GM12892 (cell line): ENCODE measurements at regions not wholly inside any gene's neighbourhood (a gene's known extent, or its start where the extent isn't known, plus 50 kb on each side); places are given as distances from the start of the nearest gene placed in this dataset.

Experiments
- DNase-seq: peaks from one replicate; pipeline ENCODE4 v3.0.0; 2011; ENCODE audit not compliant: insufficient read length
- FAIRE-seq: peaks from 2 replicates; lab custom pipeline; 2011; peaks lifted over from hg19 to GRCh38; lab: Jason Lieb, UNC
- POLR2A ChIP-seq: IDR thresholded peaks from 2 replicates; pipeline ENCODE4 v1.6.1; 2011; ENCODE audit warnings: low read depth, low read length, control low read depth
- POLR2AphosphoS5 ChIP-seq: IDR thresholded peaks from 2 replicates; pipeline ENCODE4 v1.6.1; 2011; ENCODE audit warnings: low read depth, low read length, control low read depth
- TAF1 ChIP-seq: IDR thresholded peaks from 2 replicates; pipeline ENCODE4 v1.6.1; 2011; ENCODE audit warnings: low read depth, mild to moderate bottlenecking, control low read depth, low read length, borderline replicate concordance

DNA sequence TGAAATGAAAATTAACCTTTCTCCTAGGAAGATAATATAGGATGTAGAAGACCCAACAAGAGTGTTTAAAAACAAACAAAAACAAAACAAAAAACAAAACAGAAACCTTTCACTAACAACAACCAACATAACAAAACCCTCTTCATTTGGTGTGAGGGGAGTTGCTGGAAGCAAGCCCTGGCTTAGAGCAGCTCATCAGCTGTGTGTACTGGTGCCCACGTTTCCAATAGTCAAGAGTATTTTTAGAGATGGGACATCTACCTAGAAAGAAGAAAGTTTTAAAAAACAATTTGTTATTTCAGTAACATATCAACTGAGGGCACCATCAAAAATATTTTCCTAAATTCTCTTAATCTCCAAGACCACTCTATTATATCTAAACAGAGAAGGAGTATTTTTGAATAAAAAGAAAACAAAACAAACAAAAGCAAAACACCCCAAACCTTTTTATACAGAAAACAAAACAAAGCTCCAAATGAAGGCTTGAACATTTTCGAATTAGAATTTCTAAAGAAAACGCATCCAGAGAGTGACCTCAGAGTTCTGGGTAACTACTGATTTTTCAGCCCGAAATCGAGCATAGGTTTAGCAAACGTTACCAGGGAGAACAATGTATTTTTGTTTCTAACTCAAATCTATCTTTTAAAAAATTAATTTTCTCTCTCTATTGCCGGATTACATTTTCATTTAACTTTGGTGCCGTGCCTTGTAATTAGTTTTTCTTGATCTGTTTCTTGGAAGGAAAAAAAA, 134.6 kb downstream of the INSIG2 start:
- DNase-seq (no peak), FAIRE-seq (no peak)
- TF ChIP-seq POLR2AphosphoS5 (no peak), TAF1 (no peak), POLR2A (no peak)

- TF ChIP-seq POLR2A (no peak), TAF1 (no peak), POLR2AphosphoS5 (no peak)
- no peak for DNase-seq
- FAIRE-seq: no peak
Measured at GRCh38 chr2:118222273-118222594, 134.0 kb downstream of the INSIG2 start.

DNA sequence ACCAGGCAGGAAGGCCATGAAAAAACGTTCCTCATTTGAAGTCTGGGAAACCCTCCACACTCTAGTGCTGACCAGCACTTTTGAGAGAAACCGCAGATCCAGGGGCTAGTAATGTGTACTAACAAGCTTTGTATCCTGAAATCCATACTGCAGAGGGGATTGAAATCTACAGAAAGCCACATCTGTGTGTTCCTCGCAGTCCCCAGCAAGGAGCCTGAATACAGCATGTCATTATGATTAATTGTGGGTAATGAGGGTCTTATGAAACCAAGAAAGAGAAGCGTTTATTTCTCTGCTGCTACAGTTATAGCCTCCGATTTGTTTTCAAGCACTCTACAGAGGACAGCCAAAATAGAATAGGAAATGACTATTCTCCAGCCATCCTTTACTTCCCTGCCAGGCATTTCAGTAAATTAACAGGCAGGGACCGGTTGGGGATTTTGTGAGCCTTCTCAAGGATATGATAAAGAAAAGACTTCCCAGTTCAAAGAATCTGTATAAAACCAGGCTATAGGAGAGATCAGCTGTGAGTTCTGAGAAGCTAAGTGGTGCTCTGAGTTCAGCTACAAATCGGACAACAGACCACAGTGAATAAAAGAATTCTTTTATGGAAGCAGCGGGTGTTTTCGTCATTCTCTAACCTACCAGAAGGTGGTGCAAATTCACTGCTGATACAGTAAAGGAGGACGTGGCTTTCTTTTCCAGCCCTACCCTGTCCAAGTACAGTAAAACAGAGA, 133.4 kb downstream of the INSIG2 start:
- DNase-seq: no peak
- peak; percentile 79 for FAIRE-seq
- TF ChIP-seq POLR2A: no peak
- no peak for TF ChIP-seq TAF1
- TF ChIP-seq POLR2AphosphoS5: no peak

DNA sequence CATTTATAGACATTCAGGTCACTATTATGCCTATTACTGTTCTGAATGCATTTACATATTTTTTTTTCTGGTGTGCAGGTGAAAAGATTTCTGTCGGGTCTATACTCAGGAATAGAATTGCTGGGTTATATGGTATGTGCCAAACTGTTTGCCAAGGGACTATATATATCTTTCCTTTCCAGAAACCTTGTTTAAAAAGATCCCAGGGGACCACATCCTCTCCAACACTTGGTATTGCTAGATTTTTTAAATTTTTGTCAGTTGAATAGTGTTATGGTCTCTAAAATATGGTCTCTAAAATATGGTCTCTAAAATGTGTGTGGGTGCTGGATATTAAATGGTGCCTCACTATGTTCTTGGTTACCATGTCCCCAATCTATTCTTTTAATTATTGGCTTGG, 131.3 kb downstream of the INSIG2 start:
- no peak for FAIRE-seq

DNA sequence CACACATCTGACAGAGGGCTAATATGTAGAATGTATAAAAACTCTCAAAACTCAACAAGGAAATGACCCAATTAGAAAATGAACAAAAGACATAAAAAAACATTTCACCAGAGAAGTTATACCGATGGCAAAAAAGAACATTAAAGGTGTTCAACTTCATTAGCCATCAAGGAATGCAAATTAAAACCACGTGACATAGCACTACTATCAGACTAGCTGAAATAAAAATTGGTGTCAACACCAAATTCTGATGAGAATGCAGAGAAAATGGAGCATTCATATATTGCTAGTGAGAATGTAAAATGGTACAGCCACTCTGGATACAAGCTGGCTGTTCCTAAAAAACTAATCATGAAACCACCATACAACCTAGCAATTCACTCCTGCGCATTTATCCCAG, 128.0 kb downstream of the INSIG2 start:
- DNase-seq: no peak
- no peak for TF ChIP-seq POLR2AphosphoS5
- no peak for TF ChIP-seq TAF1
- no peak for TF ChIP-seq POLR2A
- no peak for FAIRE-seq

More for the DNA sequence above, 131.3 kb downstream of the INSIG2 start:
- DNase-seq: no peak
- TF ChIP-seq POLR2AphosphoS5 (no peak), TAF1 (no peak), POLR2A (no peak)

DNA sequence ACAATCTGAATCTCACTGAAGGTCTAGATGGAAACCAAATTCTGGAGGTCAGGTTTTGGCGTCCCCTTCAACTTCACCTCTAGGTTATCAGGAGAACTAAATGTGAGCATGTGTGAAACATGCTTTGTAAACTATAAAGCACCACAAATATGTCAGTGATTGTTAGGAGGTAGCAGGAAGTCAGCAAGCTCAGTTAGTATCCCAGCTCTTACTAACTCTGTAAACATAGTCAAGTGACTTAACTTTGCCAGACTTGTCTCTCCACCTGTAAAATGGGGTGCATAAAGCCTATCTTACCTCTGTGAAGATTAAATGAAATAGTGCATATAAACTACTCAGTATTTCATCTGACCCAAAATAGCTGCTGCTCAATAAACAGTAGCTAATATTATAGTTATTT, 121.5 kb downstream of the INSIG2 start:
- FAIRE-seq (no peak), DNase-seq (no peak)
- TF ChIP-seq TAF1: no peak
- TF ChIP-seq POLR2A: no peak
- TF ChIP-seq POLR2AphosphoS5: no peak

- DNase-seq (no peak), FAIRE-seq (no peak)
- no peak for TF ChIP-seq TAF1
- no peak for TF ChIP-seq POLR2A
- no peak for TF ChIP-seq POLR2AphosphoS5
Measured at GRCh38 chr2:118207889-118208288, 119.6 kb downstream of the INSIG2 start.

- DNase-seq (no peak), FAIRE-seq (peak; percentile 96)
- TF ChIP-seq POLR2A (no peak), TAF1 (no peak), POLR2AphosphoS5 (no peak)
Measured at GRCh38 chr2:118202707-118203303, 114.5 kb downstream of the INSIG2 start.

GRCh38 chr2:118198268-118198667, 110.0 kb downstream of the INSIG2 start:
- no peak for DNase-seq

DNA sequence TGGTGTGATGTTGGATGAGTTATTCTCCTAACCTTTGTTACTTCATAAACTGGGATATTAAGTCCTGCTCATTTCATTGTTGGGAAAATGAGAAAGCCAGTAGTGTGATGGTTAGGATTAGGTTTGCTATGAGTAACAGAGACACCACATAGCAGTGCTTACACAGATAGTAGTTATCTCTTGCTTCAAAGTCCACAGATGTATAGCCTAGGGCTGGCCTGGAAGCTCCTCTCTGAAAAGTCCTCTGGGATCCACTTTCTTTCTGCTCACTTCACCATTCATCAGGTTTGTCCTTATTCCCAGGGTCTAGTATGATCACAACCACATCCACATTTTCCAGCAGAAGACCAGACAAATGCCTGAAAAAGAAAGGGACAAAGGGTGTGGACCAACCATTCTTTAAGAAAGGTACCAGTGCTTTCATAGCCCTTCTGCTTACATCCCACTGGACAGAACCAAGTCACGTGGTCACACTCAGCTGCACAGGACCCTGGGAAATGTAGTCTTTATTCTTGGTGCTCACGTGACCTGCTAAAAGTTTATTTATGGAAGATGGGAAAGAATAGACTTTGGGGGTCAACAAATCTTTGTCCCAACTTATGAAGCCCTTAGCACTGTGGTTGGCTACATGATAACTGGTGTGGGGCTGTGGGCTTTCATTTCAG, 108.9 kb downstream of the INSIG2 start:
- FAIRE-seq (no peak), DNase-seq (no peak)
- no peak for TF ChIP-seq POLR2AphosphoS5
- TF ChIP-seq TAF1: no peak
- TF ChIP-seq POLR2A: no peak

More at GRCh38 chr2:118198268-118198667, 110.0 kb downstream of the INSIG2 start:
- FAIRE-seq: no peak
- TF ChIP-seq POLR2AphosphoS5 (no peak), POLR2A (no peak), TAF1 (no peak)

- DNase-seq (no peak), FAIRE-seq (no peak)
- TF ChIP-seq TAF1 (no peak), POLR2A (no peak), POLR2AphosphoS5 (no peak)
Measured at GRCh38 chr2:118190474-118190873, 102.2 kb downstream of the INSIG2 start.

DNA sequence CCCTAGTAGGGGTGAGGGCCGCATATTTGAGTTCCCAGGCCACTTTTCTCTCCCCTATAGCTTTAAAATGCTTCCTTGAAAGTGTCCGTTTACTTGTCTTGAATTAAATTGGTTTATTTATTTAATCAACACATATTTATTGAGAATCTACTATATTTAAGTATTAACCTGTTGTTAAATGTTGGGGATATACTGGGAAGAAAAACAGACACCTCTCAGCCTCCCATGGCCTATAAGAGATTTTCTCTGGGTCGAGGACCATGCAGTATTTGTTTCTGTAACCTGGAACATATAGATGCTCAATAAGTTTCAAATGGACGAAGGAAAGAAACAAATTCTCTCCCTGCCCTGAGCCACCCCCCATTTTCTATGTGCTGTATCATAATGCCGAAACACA, 98.6 kb downstream of the INSIG2 start:
- DNase-seq (no peak), FAIRE-seq (no peak)
- TF ChIP-seq TAF1 (no peak), POLR2AphosphoS5 (no peak), POLR2A (no peak)
